GM12873 (cell line): ENCODE measurements at regions not wholly inside any gene's neighbourhood (a gene's known extent, or its start where the extent isn't known, plus 50 kb on each side); places are given as distances from the start of the nearest gene placed in this dataset.

ENCODE experiments used
- TF ChIP-seq, protein P1 (sequence below): IDR thresholded peaks from 2 replicates; pipeline ENCODE4 v1.5.1; 2012; ENCODE audit warnings: low read depth, mild to moderate bottlenecking, moderate library complexity, low read length, control low read depth; ENCODE audit not compliant: insufficient read depth; ENCODE audit errors: missing control alignments

DNA sequence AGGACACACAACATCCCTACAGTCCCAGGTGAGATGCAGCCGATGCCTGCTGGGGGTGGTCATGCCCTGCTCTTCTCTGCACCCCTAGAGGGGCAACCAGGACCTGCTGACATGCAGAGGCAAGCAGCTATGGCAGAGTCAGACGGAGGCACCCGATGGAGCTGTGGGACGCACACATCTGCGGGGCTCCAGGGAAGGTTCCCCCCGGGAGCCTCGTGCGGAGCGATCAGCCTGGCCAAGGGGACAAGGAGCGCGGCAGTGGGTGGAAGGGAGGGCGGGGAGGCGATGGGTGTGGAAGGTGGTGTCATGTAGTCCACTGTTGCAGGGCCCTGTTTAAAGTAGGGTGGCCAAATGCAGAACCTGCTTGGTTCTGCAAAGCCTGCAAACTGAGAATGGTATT lies 143.0 kb upstream of the AJAP1 start:
- TF ChIP-seq, protein P1, sequence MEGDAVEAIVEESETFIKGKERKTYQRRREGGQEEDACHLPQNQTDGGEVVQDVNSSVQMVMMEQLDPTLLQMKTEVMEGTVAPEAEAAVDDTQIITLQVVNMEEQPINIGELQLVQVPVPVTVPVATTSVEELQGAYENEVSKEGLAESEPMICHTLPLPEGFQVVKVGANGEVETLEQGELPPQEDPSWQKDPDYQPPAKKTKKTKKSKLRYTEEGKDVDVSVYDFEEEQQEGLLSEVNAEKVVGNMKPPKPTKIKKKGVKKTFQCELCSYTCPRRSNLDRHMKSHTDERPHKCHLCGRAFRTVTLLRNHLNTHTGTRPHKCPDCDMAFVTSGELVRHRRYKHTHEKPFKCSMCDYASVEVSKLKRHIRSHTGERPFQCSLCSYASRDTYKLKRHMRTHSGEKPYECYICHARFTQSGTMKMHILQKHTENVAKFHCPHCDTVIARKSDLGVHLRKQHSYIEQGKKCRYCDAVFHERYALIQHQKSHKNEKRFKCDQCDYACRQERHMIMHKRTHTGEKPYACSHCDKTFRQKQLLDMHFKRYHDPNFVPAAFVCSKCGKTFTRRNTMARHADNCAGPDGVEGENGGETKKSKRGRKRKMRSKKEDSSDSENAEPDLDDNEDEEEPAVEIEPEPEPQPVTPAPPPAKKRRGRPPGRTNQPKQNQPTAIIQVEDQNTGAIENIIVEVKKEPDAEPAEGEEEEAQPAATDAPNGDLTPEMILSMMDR, result no peak

DNA sequence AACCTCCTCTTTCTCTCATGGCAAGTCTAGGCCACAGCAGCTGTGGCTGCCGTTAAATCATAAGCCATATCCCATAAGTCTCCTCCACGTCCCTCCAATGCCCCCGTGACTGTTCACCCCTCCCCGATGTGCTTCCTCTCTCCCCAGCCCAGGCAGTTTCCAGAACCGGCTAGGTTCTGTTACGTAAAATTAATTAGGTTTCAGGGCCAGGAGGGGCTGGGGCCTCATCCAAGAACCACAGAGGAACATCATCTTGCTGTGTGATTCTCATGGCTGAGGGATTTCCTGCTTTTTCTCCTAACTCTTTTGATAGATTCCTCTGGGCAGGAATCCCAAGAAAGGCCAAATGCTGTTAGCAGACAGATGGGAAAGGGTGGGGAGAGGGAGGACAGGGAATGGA lies 141.8 kb upstream of the AJAP1 start:
- TF ChIP-seq, protein P1, result no peak

DNA sequence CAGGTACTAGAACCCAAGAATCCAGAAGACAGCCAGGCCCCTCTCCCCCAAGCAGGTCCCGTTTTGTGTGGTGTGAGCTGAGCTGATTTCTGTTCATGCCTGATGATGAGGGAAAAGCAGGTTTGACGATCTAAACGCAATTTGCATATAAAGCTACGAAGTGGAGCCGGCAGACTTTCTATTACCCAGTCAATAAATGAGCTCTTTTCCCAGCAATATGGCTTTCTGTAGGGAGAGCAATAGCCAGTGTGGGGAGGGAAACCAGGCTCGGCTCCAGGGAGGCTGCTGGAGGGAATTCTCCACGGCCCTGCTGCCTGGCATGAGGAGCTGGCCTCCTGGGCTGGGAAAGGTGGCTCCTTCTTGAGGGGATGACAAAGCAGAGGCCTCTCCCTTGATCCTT lies 140.7 kb upstream of the AJAP1 start:
- TF ChIP-seq, protein P1, result no peak

DNA sequence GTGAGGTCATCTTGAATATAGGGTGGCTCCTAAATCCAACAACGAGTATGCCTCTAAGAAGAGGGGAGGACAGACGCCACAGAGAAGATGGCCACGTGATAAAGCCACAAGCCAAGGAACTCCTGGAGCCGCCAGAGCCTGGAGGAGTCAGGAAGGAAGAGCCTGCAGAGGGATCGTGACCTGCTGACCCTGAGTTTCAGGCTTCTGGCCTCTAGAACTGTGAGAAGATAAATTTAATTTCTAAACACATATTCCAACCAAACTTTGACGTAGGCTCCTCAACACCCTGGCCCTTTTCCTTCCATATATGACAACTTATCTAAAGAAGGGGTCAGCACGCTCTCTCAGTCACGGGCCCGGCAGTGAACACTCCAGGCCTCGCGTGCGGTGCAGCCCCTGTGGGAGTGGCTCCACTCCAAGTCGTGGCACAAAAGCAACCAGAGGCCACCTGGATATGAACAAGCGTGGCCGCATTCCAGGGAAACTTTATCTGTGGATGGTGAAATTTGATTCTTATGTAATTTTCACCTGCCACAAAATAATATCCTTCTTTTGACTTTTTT lies 138.6 kb upstream of the AJAP1 start:
- TF ChIP-seq, protein P1, result no peak

DNA sequence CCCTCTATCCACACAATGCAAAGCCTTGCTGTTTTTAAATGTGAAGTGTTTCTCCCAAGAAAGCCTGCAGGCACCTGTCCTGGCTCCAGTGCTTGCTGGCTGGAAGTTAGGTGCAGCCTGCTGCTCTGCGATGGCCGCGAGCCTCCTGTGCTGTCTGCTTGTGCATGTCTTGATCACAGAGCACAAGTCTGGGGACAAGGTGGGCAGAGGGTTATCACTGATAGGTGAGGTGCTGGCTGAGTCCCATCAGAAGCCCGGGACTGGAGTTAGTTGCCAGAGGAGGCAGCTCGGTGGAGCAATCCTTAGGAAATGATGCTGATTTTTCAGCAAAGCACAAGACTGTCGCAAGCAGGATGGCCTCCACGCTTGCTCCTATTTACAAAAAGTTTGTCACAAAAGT lies 137.8 kb upstream of the AJAP1 start:
- TF ChIP-seq, protein P1, result no peak

DNA sequence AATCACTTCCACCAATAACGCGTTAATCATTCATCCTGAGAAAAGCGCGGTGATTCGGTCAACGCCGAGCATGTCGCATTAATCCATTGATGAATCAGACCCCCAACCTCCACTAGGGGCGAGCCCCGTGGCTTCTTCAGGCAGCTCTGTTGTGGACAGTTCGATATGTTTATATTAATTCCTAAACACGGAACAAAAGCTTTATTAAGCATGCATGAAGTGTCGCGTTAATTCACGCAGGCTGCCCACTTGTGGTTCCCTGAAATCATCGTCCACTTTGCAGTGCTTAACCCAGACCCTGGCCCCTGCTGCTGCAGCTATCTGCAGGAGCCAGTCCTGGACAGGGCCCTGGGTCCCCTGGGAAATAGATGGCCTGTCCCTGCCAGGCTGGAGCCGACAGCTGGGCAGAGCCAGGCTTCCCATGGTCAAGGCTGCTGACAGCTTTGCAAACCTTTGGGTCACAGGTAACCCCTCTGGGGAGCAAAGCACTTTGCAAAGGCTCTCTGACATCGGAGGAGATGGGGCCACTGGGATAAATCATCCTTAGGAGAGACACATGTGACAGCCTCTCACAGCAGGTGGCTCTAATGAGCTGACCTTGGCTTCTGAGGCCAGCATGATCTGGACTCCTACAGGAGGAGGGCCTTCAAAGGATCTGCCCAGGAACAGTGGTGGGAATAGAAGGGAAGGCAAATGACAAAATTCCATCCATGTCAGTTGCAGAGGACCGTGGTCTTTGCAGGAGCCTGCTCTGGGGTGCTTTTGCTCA lies 137.0 kb upstream of the AJAP1 start:
- TF ChIP-seq, protein P1, result no peak

DNA sequence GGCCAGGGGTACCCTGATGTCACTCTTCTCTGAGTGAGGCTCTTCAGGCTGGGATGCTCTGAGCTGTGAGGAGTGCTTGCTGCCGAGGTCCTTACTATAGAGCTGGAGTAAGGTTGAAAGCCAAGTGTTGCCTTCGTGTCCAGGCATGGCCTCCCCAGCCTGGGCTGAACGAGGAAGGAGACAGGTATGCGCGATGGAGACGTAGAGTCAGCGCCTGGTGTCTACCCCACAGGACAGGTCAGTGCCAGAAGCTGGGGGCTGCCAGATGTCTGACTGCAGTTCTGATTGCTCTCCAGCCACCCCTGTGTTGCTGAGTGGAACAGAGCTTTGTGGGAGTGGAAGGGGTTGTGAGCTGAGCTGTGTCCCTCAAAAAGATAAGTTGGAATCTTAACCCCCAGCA lies 135.8 kb upstream of the AJAP1 start:
- TF ChIP-seq, protein P1, result no peak
